ENCODE measurements at regions not wholly inside any gene's neighbourhood (a gene's known extent, or its start where the extent isn't known, plus 50 kb on each side); places are given as distances from the start of the nearest gene placed in this dataset.

DNA sequence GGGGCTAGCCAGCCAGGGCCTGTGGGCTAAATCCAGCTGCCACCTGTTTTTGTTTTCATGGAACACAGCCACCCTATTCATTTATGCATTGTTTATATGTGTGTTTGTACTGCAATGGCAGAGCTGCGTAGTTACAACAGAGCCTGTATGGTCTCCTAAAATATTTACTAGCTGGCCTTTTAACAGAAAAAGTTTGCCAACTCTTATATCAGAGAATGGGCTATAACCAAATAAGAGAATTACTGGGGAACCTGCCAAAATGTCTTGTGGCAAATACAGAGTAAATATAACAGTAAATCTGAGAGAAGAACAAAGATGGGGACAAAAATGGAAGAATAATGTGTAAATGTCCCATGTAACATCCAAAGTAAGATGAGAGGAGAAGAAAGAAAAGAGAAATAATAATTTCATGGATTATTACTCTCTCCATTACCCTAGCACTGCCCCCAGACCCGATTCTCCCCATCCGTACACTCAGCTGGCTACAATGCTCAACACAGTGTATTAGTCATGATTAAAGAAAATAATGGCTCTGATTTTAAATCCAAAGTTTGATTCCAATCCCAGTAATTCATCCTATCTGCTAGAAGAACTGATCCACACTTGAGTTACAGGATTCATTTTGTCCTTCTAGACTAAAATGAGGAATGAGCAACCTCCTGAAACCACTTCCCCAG, 249.3 kb downstream of the LRATD1 start:
- H3K4me1 Mint-ChIP-seq = no peaks in the 10 kb centered on the region
- Histone ChIP-seq H3K36me3 (replicated peaks in 1 of 2; ENCODE audit: control extremely low read depth in 1 of 2, control insufficient read depth in 1 of 2, extremely low read depth in 1 of 2, insufficient read depth in 2 of 2, low read length in 1 of 2) (no peaks in the 10 kb centered on the region), H3K79me2 (ENCODE audit: control insufficient read depth, insufficient read depth, low read length) (no peaks in the 10 kb centered on the region), H4K20me1 (ENCODE audit: control insufficient read depth, insufficient read depth, low read length, poor library complexity, severe bottlenecking) (no peaks in the 10 kb centered on the region), H3K9ac (ENCODE audit: low read length) (no peak overlapping the region), H3K27ac (ENCODE audit: low read length in 2 of 2) (no peak overlapping the region), H3K9me3 (ENCODE audit: control extremely low read depth in 1 of 3, control insufficient read depth in 2 of 3, insufficient read depth in 1 of 3, low read length in 2 of 3) (no peaks in the 10 kb centered on the region), H2AFZ (ENCODE audit: insufficient read depth, low read depth, low read length, poor library complexity, severe bottlenecking) (no peak overlapping the region), H3K27me3 (replicated peaks in 1 of 4; ENCODE audit: control extremely low read depth in 1 of 4, control insufficient read depth in 3 of 4, insufficient read depth in 4 of 4, low read length in 3 of 4) (no peaks in the 10 kb centered on the region), H3K4me3 (ENCODE audit: control extremely low read depth in 1 of 5, extremely low read depth in 1 of 5, insufficient read depth in 1 of 5, low read depth in 2 of 5, low read length in 4 of 5) (no peak overlapping the region), H3K4me1 (ENCODE audit: control insufficient read depth in 2 of 2, insufficient read depth in 2 of 2, low read length in 2 of 2) (no peaks in the 10 kb centered on the region), H3K4me2 (replicated peaks; ENCODE audit: low read depth, low read length, poor library complexity, severe bottlenecking) (no peak overlapping the region)
- intact Hi-C loops (cut with micrococcal nuclease) = no loop called here
- no peak for TF ChIP-seq EZH2 (IDR thresholded peaks at IDR 0.05; ENCODE audit: borderline replicate concordance, insufficient read depth, low read depth, low read length, poor library complexity, severe bottlenecking)
- ChIA-PET CTCF (no interaction called here), POLR2A (no interaction called here)
- no peaks in the 10 kb centered on the region for H3K27me3 Mint-ChIP-seq
- no peak for ATAC-seq (ENCODE audit: low read depth)
- no peak for DNase-seq
- no peak overlapping the region for H3K27ac Mint-ChIP-seq
- H3K9me3 Mint-ChIP-seq (ENCODE audit: insufficient read depth) = no peaks in the 10 kb centered on the region
- WGBS (ENCODE audit: insufficient coverage) = no CpG with 5 or more reads among the region's 3 CpGs
- no peak overlapping the region for H3K4me3 Mint-ChIP-seq

- CTCF ChIA-PET = no interaction called here
- no peaks in the 10 kb centered on the region for H3K36me3 ChIP-seq (replicated peaks in 1 of 2; ENCODE audit: control extremely low read depth in 1 of 2, control insufficient read depth in 1 of 2, extremely low read depth in 1 of 2, insufficient read depth in 2 of 2, low read length in 1 of 2)
- Mint-ChIP-seq H3K27me3 (no peaks in the 10 kb centered on the region), H3K9me3 (ENCODE audit: insufficient read depth) (no peaks in the 10 kb centered on the region), H3K4me1 (no peaks in the 10 kb centered on the region), H3K4me3 (no peak overlapping the region), H3K27ac (no peak overlapping the region)
- H4K20me1 ChIP-seq (ENCODE audit: control insufficient read depth, insufficient read depth, low read length, poor library complexity, severe bottlenecking) = no peaks in the 10 kb centered on the region
- no peak overlapping the region for H3K27ac ChIP-seq (ENCODE audit: low read length in 2 of 2)
- no peaks in the 10 kb centered on the region for H3K79me2 ChIP-seq (ENCODE audit: control insufficient read depth, insufficient read depth, low read length)
- intact Hi-C loops (cut with micrococcal nuclease) = no loop called here
- ATAC-seq (ENCODE audit: low read depth) (no peak), DNase-seq (no peak)
- 67% methylated on average over 1 of the region's 2 CpGs for WGBS (ENCODE audit: insufficient coverage)
- no peak for TF ChIP-seq EZH2 (IDR thresholded peaks at IDR 0.05; ENCODE audit: borderline replicate concordance, insufficient read depth, low read depth, low read length, poor library complexity, severe bottlenecking)
- TF ChIP-seq, protein P1, sequence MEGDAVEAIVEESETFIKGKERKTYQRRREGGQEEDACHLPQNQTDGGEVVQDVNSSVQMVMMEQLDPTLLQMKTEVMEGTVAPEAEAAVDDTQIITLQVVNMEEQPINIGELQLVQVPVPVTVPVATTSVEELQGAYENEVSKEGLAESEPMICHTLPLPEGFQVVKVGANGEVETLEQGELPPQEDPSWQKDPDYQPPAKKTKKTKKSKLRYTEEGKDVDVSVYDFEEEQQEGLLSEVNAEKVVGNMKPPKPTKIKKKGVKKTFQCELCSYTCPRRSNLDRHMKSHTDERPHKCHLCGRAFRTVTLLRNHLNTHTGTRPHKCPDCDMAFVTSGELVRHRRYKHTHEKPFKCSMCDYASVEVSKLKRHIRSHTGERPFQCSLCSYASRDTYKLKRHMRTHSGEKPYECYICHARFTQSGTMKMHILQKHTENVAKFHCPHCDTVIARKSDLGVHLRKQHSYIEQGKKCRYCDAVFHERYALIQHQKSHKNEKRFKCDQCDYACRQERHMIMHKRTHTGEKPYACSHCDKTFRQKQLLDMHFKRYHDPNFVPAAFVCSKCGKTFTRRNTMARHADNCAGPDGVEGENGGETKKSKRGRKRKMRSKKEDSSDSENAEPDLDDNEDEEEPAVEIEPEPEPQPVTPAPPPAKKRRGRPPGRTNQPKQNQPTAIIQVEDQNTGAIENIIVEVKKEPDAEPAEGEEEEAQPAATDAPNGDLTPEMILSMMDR (IDR thresholded peaks at IDR 0.05) = no peak
- no peaks in the 10 kb centered on the region for H3K27me3 ChIP-seq (replicated peaks in 1 of 4; ENCODE audit: control extremely low read depth in 1 of 4, control insufficient read depth in 3 of 4, insufficient read depth in 4 of 4, low read length in 3 of 4)
- no peak overlapping the region for H3K4me2 ChIP-seq (replicated peaks; ENCODE audit: low read depth, low read length, poor library complexity, severe bottlenecking)
- POLR2A ChIA-PET = no interaction called here
- H3K9ac ChIP-seq (ENCODE audit: low read length) = no peak overlapping the region
- no peak overlapping the region for H2AFZ ChIP-seq (ENCODE audit: insufficient read depth, low read depth, low read length, poor library complexity, severe bottlenecking)
- H3K9me3 ChIP-seq (ENCODE audit: control extremely low read depth in 1 of 3, control insufficient read depth in 2 of 3, insufficient read depth in 1 of 3, low read length in 2 of 3) = no peaks in the 10 kb centered on the region
- H3K4me1 ChIP-seq (ENCODE audit: control insufficient read depth in 2 of 2, insufficient read depth in 2 of 2, low read length in 2 of 2) = no peaks in the 10 kb centered on the region
- H3K4me3 ChIP-seq (ENCODE audit: control extremely low read depth in 1 of 5, extremely low read depth in 1 of 5, insufficient read depth in 1 of 5, low read depth in 2 of 5, low read length in 4 of 5) = no peak overlapping the region
Measured at GRCh38 chr2:14884651-14885050, 252.1 kb downstream of the LRATD1 start.

Measured in B cell (primary cell).